CD1c-positive myeloid dendritic cell (primary cell): ENCODE measurements at regions not wholly inside any gene's neighbourhood (a gene's known extent, or its start where the extent isn't known, plus 50 kb on each side); places are given as distances from the start of the nearest gene placed in this dataset.
"Not testable (repeated sequence)": the region's sequence is repeated elsewhere in the genome, so short reads cannot be mapped to it uniquely, and the experiment has no call there.

Source experiments
- DNase-seq: peaks from one replicate; pipeline ENCODE4 v3.0.0-alpha.2; 2016; ENCODE audit errors: extremely low spot score

GRCh38 chr5:8773046-8773615 is 772.7 kb downstream of the SEMA5A start:
- no peak for DNase-seq

GRCh38 chr5:8784692-8785091 is 761.2 kb downstream of the SEMA5A start:
- no peak for DNase-seq

GRCh38 chr5:8788246-8788645 is 757.6 kb downstream of the SEMA5A start:
- DNase-seq = no peak

- DNase-seq = no peak
Measured at GRCh38 chr5:8805653-8806052, 740.2 kb downstream of the SEMA5A start.

- no peak for DNase-seq
Measured at GRCh38 chr5:8807636-8808035, 738.2 kb downstream of the SEMA5A start.

GRCh38 chr5:8811581-8811980 is 734.3 kb downstream of the SEMA5A start:
- DNase-seq = no peak

- DNase-seq = no peak
Measured at GRCh38 chr5:8813180-8813579, 732.7 kb downstream of the SEMA5A start.

- no peak for DNase-seq
Measured at GRCh38 chr5:8814105-8814504, 731.8 kb downstream of the SEMA5A start.

GRCh38 chr5:8824371-8824770 is 721.5 kb downstream of the SEMA5A start:
- DNase-seq = no peak

- DNase-seq = no peak
Measured at GRCh38 chr5:8825139-8825757, 720.6 kb downstream of the SEMA5A start.

GRCh38 chr5:8826508-8826907 is 719.4 kb downstream of the SEMA5A start:
- DNase-seq = no peak

GRCh38 chr5:8827696-8828095 is 718.2 kb downstream of the SEMA5A start:
- DNase-seq = no peak

- no peak for DNase-seq
Measured at GRCh38 chr5:8828596-8829322, 717.1 kb downstream of the SEMA5A start.

GRCh38 chr5:8829323-8830029 is 716.4 kb downstream of the SEMA5A start:
- no peak for DNase-seq

- DNase-seq = no peak
Measured at GRCh38 chr5:8831251-8831650, 714.6 kb downstream of the SEMA5A start.

GRCh38 chr5:8831854-8832253 is 714.0 kb downstream of the SEMA5A start:
- no peak for DNase-seq

GRCh38 chr5:8839361-8840055 is 706.4 kb downstream of the SEMA5A start:
- DNase-seq = no peak

- DNase-seq = no peak
Measured at GRCh38 chr5:8840237-8840636, 705.6 kb downstream of the SEMA5A start.

GRCh38 chr5:8840746-8841145 is 705.1 kb downstream of the SEMA5A start:
- not testable (repeated sequence) for DNase-seq

GRCh38 chr5:8842971-8843551 is 702.8 kb downstream of the SEMA5A start:
- DNase-seq = no peak

GRCh38 chr5:8843771-8844170 is 702.1 kb downstream of the SEMA5A start:
- no peak for DNase-seq

- DNase-seq = no peak
Measured at GRCh38 chr5:8844206-8844605, 701.7 kb downstream of the SEMA5A start.
